Stimulated activated CD4-positive, alpha-beta T cell treated with anti-CD3 and anti-CD28 coated beads, Interleukin-15, amount 100 ng/mL, for 48 hours (primary cell): ENCODE measurements at regions not wholly inside any gene's neighbourhood (a gene's known extent, or its start where the extent isn't known, plus 50 kb on each side); places are given as distances from the start of the nearest gene placed in this dataset.

Experiments used
- DNase-seq, 2 donors: peaks; one replicate each; pipeline ENCODE4 v3.0.0-alpha.2; 2020; ENCODE audit warnings: low read depth in 2 of 2

GRCh38 chr14:84643446-84643845, 886.5 kb upstream of the FLRT2 start:
- no peak for DNase-seq

- no peak for DNase-seq
Measured at GRCh38 chr14:84646786-84647500, 883.0 kb upstream of the FLRT2 start.

GRCh38 chr14:84655014-84655413, 874.9 kb upstream of the FLRT2 start:
- no peak for DNase-seq

- no peak for DNase-seq
Measured at GRCh38 chr14:84657911-84658310, 872.0 kb upstream of the FLRT2 start.

- DNase-seq = no peak
Measured at GRCh38 chr14:84670796-84671195, 859.1 kb upstream of the FLRT2 start.

- no peak for DNase-seq
Measured at GRCh38 chr14:84671776-84672175, 858.2 kb upstream of the FLRT2 start.

GRCh38 chr14:84674636-84675035, 855.3 kb upstream of the FLRT2 start:
- no peak for DNase-seq

- DNase-seq = no peak
Measured at GRCh38 chr14:84686550-84686949, 843.4 kb upstream of the FLRT2 start.

GRCh38 chr14:84688297-84689025, 841.5 kb upstream of the FLRT2 start:
- DNase-seq = no peak

- DNase-seq = no peak
Measured at GRCh38 chr14:84694161-84694560, 835.8 kb upstream of the FLRT2 start.

- no peak for DNase-seq
Measured at GRCh38 chr14:84704601-84705000, 825.3 kb upstream of the FLRT2 start.

GRCh38 chr14:84707830-84708229, 822.1 kb upstream of the FLRT2 start:
- DNase-seq = no peak

GRCh38 chr14:84708865-84709264, 821.1 kb upstream of the FLRT2 start:
- DNase-seq = no peak

GRCh38 chr14:84726471-84726870, 803.5 kb upstream of the FLRT2 start:
- DNase-seq = no peak

- DNase-seq = no peak
Measured at GRCh38 chr14:84749191-84749955, 780.6 kb upstream of the FLRT2 start.

- DNase-seq = no peak
Measured at GRCh38 chr14:84750284-84750683, 779.7 kb upstream of the FLRT2 start.

GRCh38 chr14:84750763-84751554, 779.0 kb upstream of the FLRT2 start:
- DNase-seq = no peak

- no peak for DNase-seq
Measured at GRCh38 chr14:84751745-84752144, 778.2 kb upstream of the FLRT2 start.

- DNase-seq = no peak
Measured at GRCh38 chr14:84760489-84761126, 769.3 kb upstream of the FLRT2 start.

GRCh38 chr14:84767434-84767833, 762.5 kb upstream of the FLRT2 start:
- DNase-seq = no peak

GRCh38 chr14:84770030-84770429, 759.9 kb upstream of the FLRT2 start:
- DNase-seq = no peak
